Gastroesophageal sphincter (tissue), 4 donors: ENCODE measurements at regions not wholly inside any gene's neighbourhood (a gene's known extent, or its start where the extent isn't known, plus 50 kb on each side); places are given as distances from the start of the nearest gene placed in this dataset.

Source experiments
- ATAC-seq: fragments of 150-250 bp; one replicate; pipeline ENCODE4 v1.9.1; 2016; ENCODE audit warnings: mild to moderate bottlenecking, moderate library complexity
- H3K27ac ChIP-seq, 4 donors: fragments of 200-600 bp; sonication (generic) in 3 of 4; 1 replicate in 3 of 4; 2 replicates in 1 of 4; pipeline ENCODE4 v1.5.1; 2016 to 2019
- H3K27me3 ChIP-seq: fragments of 200-600 bp; sonication (generic); one replicate; pipeline ENCODE4 v1.5.1; 2019
- H3K36me3 ChIP-seq, 2 donors: fragments of 200-600 bp; sonication (generic); one replicate each; pipeline ENCODE4 v1.5.1; 2019; ENCODE audit warnings: control low read depth in 1 of 2
- H3K4me1 ChIP-seq, 3 donors: fragments of 200-600 bp; sonication (generic); 1 replicate in 2 of 3; 2 replicates in 1 of 3; pipeline ENCODE4 v1.5.1; 2016 to 2019; ENCODE audit warnings: control low read depth in 2 of 3
- H3K4me3 ChIP-seq, 2 donors: fragments of 200-600 bp; sonication (generic); one replicate each; pipeline ENCODE4 v1.5.1; 2019; ENCODE audit warnings: mild to moderate bottlenecking in 1 of 2, moderate library complexity in 1 of 2
- H3K9me3 ChIP-seq, 3 donors: fragments of 200-600 bp; sonication (generic); one replicate each; pipeline ENCODE4 v1.5.1; 2017 to 2019; ENCODE audit warnings: control low read depth in 2 of 3
- EP300 ChIP-seq: sonication (generic); formaldehyde crosslinking; IDR thresholded peaks from one replicate; pipeline ENCODE4 v1.6.1; 2017; ENCODE audit warnings: antibody characterized with exemption, mild to moderate bottlenecking
- POLR2A ChIP-seq, 2 donors: fragments of 450-650 bp; IDR thresholded peaks; one replicate each; pipeline ENCODE4 v1.6.1; 2017; ENCODE audit warnings: antibody characterized with exemption in 2 of 2, mild to moderate bottlenecking in 2 of 2, moderate library complexity in 1 of 2
- POLR2AphosphoS5 ChIP-seq: sonication (generic); formaldehyde crosslinking; IDR thresholded peaks from one replicate; pipeline ENCODE4 v1.6.1; 2017; ENCODE audit warnings: antibody characterized with exemption
- WGBS, 2 donors: methylation state at CpG; one replicate each; pipeline ENCODE4 v1.1.5; 2018; ENCODE audit warnings: low coverage in 1 of 2; 5-methylcytosine and 5-hydroxymethylcytosine counted together
- TF ChIP-seq, protein P1 (sequence below), 4 experiments: fragments of 200-600 bp in 2 of 4; fragments of 450-650 bp in 2 of 4; sonication (generic) in 1 of 4; IDR thresholded peaks; one replicate each; pipeline ENCODE4 v1.5.1; 2017 to 2019; ENCODE audit warnings: antibody characterized with exemption in 4 of 4, mild to moderate bottlenecking in 2 of 4, moderate library complexity in 2 of 4

DNA sequence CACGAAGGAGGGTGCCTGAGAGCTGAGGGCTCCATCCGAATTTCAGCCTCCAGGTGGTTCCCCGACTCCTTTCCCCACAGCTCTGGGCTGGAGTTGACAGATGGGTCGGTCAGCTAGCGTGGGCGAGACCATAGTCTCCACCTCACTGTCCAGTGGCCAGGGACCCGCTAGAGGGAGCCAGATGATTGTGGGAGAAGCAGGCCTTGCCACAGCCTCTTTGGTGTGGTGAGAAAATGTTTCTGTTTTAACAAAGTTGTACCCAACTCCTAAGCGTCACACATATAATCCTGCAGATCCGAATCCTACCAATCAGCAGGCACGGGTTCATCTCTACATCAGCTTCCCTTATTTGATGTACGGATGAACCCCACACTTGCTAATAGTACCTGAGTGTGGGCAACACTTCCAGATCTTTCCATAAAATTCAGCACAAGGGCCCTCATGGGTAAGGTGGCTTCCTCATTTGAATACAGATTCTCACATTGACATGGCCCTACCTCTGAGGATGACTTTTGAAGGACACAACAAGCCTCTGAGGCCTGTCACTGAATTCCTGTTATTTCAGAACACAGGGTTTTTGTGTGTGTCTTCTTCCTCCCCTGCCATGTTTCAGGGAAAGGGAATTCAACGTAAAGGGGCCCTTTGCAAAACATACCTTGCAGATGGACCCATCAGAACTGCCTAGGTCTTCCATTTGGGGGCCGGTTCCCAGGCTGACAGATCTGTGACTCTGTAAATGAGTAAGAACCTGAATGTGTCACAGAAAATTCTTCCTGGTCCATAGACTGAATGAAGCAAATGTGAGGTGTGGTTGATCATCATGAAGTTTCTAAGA lies 103.2 kb upstream of the DUSP22 start:
- 34 to 40% methylated on average over 2 to 8 of the region's 13 CpGs for WGBS, 2 donors
- ATAC-seq = peak; percentile 77

DNA sequence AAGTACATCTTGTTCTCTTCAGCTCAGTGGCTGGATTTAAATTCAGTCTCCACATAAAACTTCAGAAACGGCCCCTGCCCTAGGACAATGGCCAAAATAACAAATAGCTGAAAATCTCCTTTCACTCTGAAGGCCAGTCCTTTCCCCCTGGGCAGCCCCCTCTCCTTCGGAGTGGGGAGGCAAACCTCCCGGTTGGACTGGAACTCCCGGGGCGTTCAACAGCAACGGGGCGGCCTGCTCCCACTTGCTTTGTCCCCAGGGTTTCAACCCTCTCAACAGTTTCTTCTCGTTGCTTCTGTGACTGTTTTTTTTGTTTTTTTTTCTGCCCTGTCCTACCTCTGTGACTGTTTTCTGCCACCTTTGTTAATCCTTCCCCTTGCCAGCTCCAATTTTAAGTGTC lies 102.6 kb upstream of the DUSP22 start:
- no peaks in the 10 kb centered on the region for H3K9me3 ChIP-seq
- 86 to 88% methylated on average over 2 to 8 of the region's 8 CpGs for WGBS, 2 donors
- no peak overlapping the region for H3K4me3 ChIP-seq

More for the DNA sequence above, 103.2 kb upstream of the DUSP22 start:
- Histone ChIP-seq H3K4me1 (no peaks in the 10 kb centered on the region), H3K4me3 (no peak overlapping the region), H3K9me3 (no peaks in the 10 kb centered on the region), H3K27ac (no peak overlapping the region), H3K27me3 (peaks cover 3% of the 10 kb centered on the region), H3K36me3 (no peaks in the 10 kb centered on the region)
- TF ChIP-seq EP300 = no peak
- TF ChIP-seq, protein P1, sequence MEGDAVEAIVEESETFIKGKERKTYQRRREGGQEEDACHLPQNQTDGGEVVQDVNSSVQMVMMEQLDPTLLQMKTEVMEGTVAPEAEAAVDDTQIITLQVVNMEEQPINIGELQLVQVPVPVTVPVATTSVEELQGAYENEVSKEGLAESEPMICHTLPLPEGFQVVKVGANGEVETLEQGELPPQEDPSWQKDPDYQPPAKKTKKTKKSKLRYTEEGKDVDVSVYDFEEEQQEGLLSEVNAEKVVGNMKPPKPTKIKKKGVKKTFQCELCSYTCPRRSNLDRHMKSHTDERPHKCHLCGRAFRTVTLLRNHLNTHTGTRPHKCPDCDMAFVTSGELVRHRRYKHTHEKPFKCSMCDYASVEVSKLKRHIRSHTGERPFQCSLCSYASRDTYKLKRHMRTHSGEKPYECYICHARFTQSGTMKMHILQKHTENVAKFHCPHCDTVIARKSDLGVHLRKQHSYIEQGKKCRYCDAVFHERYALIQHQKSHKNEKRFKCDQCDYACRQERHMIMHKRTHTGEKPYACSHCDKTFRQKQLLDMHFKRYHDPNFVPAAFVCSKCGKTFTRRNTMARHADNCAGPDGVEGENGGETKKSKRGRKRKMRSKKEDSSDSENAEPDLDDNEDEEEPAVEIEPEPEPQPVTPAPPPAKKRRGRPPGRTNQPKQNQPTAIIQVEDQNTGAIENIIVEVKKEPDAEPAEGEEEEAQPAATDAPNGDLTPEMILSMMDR (IDR thresholded peaks at IDR 0.05) = peak in 3 of 4 experiments; percentile 71 to 91 (median 85)

DNA sequence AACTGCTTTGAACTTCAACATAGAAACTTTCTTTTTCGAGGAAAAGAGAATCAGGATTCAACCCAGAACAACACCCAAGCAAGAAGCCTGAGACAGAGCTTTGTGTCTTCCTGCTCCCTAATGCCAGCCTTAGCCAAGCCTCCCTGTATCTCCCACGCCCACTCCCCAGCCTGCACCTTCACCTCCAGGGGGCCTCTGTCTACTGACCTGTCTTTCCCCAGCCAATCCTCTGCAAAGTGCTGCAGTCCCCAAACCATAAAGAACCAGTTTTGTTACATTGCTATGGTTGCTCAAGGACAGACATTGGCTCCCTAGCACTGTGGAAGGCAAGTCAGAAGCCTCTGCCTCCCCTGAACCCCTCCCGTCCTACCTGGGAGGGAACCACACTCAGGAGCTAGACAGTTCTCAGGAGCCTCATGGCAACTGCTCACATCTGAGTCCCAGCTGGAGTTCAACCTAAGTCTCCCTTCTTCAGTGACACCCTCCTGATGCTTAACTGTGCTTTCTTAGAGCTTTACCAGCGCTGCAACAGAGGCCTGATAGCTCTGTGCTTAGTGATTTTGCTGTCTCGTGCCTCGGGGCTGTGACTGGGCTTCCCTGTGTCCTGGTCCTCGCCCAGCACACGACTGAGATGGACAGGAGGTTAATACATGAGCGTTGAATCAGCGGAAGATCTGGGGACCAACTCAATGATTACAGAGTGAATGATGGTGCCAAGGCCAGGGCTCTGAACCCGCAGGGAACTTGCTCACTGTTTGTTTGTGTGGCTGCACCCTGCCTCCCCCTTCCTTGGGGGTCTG lies 101.5 kb upstream of the DUSP22 start:
- Histone ChIP-seq H3K36me3 (no peaks in the 10 kb centered on the region), H3K4me3 (no peak overlapping the region), H3K27ac (no peak overlapping the region), H3K27me3 (no peaks in the 10 kb centered on the region), H3K4me1 (peaks cover 0 to 6% (median under 1%) of the 10 kb centered on the region in 3 donors), H3K9me3 (no peaks in the 10 kb centered on the region)
- no peak for ATAC-seq
- no peak for TF ChIP-seq EP300
- TF ChIP-seq POLR2A (IDR thresholded peaks at IDR 0.05) = no peak
- WGBS, 2 donors = 89 to 94% methylated on average over 2 to 4 of the region's 11 CpGs

More for the DNA sequence above, 102.6 kb upstream of the DUSP22 start:
- TF ChIP-seq EP300 (no peak), POLR2A (IDR thresholded peaks at IDR 0.05) (no peak), POLR2AphosphoS5 (no peak)
- TF ChIP-seq, protein P1 (IDR thresholded peaks at IDR 0.05) = no peak
- ATAC-seq = no peak
- Histone ChIP-seq H3K4me1 (no peaks in the 10 kb centered on the region), H3K27ac (no peak overlapping the region), H3K27me3 (no peaks in the 10 kb centered on the region), H3K36me3 (no peaks in the 10 kb centered on the region)

DNA sequence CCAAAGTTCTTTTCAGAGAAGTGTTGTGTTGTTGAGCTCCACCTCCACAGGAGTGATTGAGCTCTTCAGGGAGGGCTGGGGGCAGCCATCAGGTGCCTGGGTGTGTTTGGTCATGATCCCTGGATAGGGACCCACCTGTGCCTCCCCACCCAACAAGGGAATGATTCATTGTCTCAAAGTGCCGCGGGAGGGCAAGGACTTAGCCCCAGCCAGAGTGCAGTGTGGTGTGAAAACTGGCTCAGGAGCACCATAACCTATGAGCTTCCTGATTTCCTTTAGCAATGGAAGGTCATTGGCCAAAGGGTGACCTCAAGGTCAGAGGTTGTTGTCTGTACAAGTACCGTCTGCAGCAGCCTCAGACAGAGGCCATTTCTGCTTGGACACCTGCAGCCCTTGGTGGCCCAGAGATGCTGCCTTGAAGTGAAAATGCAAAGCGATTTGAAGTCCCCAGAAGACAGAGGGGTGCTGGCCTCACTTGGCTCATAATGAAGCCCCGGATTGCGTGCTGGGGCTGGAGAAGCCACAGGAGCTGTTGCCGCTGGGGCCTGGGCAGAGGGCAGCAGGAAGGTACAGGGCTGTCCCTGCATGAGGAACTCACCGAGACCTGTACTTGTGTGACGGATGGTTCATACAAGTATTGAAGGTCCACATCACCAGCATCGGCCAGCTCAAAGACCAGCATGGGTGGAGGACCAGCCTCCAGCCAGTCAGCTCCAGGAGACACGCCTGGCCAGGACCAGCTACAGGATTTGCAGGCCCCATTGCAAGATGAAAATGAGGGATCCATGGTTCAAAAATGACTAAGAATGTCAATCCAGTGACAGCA lies 100.6 kb upstream of the DUSP22 start:
- no peak for ATAC-seq

More for the DNA sequence above, 100.6 kb upstream of the DUSP22 start:
- H3K4me1 ChIP-seq = peaks cover 0 to 14% (median 7%) of the 10 kb centered on the region in 3 donors
- no peaks in the 10 kb centered on the region for H3K27me3 ChIP-seq
- 60 to 92% methylated on average over 1 to 4 of the region's 11 CpGs for WGBS, 2 donors
- H3K36me3 ChIP-seq = no peaks in the 10 kb centered on the region
- H3K27ac ChIP-seq = no peak overlapping the region
- no peak overlapping the region for H3K4me3 ChIP-seq
- H3K9me3 ChIP-seq = no peaks in the 10 kb centered on the region
- TF ChIP-seq POLR2AphosphoS5 (no peak), POLR2A (IDR thresholded peaks at IDR 0.05) (no peak), EP300 (no peak)
- TF ChIP-seq, protein P1 (IDR thresholded peaks at IDR 0.05) = no peak
